ENCODE measurements at regions not wholly inside any gene's neighbourhood (a gene's known extent, or its start where the extent isn't known, plus 50 kb on each side); places are given as distances from the start of the nearest gene placed in this dataset.

GRCh38 chr6:113736978-113737377 lies 120.2 kb upstream of the MARCKS start (continued):
- no peak for TF ChIP-seq CTCF (conservative IDR thresholded peaks at IDR 0.05; ENCODE audit: low read depth in 2 of 2)

GRCh38 chr6:113739041-113739655 lies 118.0 kb upstream of the MARCKS start:
- no peak for ATAC-seq

More at GRCh38 chr6:113739041-113739655, 118.0 kb upstream of the MARCKS start:
- Histone ChIP-seq H3K36me3 (ENCODE audit: insufficient read depth) (no peaks in the 10 kb centered on the region), H2AFZ (no peak overlapping the region), H3F3A (replicated peaks; ENCODE audit: low read depth) (no peaks in the 10 kb centered on the region), H3K4me1 (ENCODE audit: insufficient read depth) (no peaks in the 10 kb centered on the region), H4K20me1 (replicated peaks; ENCODE audit: insufficient read depth) (no peaks in the 10 kb centered on the region), H3K9me2 (ENCODE audit: insufficient read depth) (peaks cover 8% of the 10 kb centered on the region; the same call in 1 of the 2 replicates), H3K27me3 (ENCODE audit: insufficient read depth) (no peaks in the 10 kb centered on the region), H3K4me2 (no peak overlapping the region), H3K79me2 (replicated peaks; ENCODE audit: insufficient read depth) (no peaks in the 10 kb centered on the region), H3K4me3 (no peak overlapping the region), H3K27ac (ENCODE audit: low read depth) (no peak overlapping the region)
- DNase-seq (ENCODE audit: low spot score), result no peak
- no peak for TF ChIP-seq REST (IDR thresholded peaks at IDR 0.05; ENCODE audit: unreplicated experiment)
- TF ChIP-seq CTCF (conservative IDR thresholded peaks at IDR 0.05; ENCODE audit: low read depth in 2 of 2), result no peak
- TF ChIP-seq EZH2phosphoT487 (IDR thresholded peaks at IDR 0.05; ENCODE audit: unreplicated experiment), result no peak
- no peak for TF ChIP-seq CREB1 (CRISPR knock-in tag; IDR thresholded peaks at IDR 0.05; ENCODE audit: low read depth)
- no peak for TF ChIP-seq POLR2AphosphoS5 (IDR thresholded peaks at IDR 0.05; ENCODE audit: low read depth)
- TF ChIP-seq JUNB (IDR thresholded peaks at IDR 0.05; ENCODE audit: unreplicated experiment), result no peak
- TF ChIP-seq STAT1 (IDR thresholded peaks at IDR 0.05; ENCODE audit: unreplicated experiment), result no peak
- TF ChIP-seq EZH2 (IDR thresholded peaks at IDR 0.05; ENCODE audit: low read depth, unreplicated experiment), result no peak
- no peak for TF ChIP-seq NANOG (IDR thresholded peaks at IDR 0.05; ENCODE audit: borderline replicate concordance)
- no peak for TF ChIP-seq ZNF331 (CRISPR knock-in tag; IDR thresholded peaks at IDR 0.05; ENCODE audit: low read depth)
- no peak for TF ChIP-seq ZNF114 (CRISPR knock-in tag; IDR thresholded peaks at IDR 0.05)
- Mint-ChIP-seq H3K4me1 (no peaks in the 10 kb centered on the region), H3K4me3 (no peak overlapping the region), H3K27ac (no peak overlapping the region), H3K36me3 (ENCODE audit: low read depth) (no peaks in the 10 kb centered on the region), H3K9me3 (no peaks in the 10 kb centered on the region), H3K27me3 (ENCODE audit: insufficient read depth, low read depth, poor library complexity) (no peaks in the 10 kb centered on the region)
